Activated CD8-positive, alpha-beta T cell treated with anti-CD3 and anti-CD28 coated beads, Interleukin-2, amount 10 ng/mL, durations not matched to agents 7 days and 5 days (primary cell): ENCODE measurements at regions not wholly inside any gene's neighbourhood (a gene's known extent, or its start where the extent isn't known, plus 50 kb on each side); places are given as distances from the start of the nearest gene placed in this dataset.

ENCODE experiments used
- ATAC-seq: fragments of 150-1000 bp; cut with Tn5 transposase; one replicate; pipeline ENCODE4 v1.10.0; 2021; ENCODE audit warnings: moderate library complexity
- CTCF ChIA-PET: fragments of 350-600 bp; sonication (Branson Sonifier 250); formaldehyde crosslinking; loops from one replicate; lab custom pipeline; 2021; ENCODE audit warnings: antibody characterized with exemption; lab: Charles Lee
- POLR2A ChIA-PET: fragments of 350-600 bp; sonication (Branson Sonifier 250); formaldehyde crosslinking; loops from one replicate; lab custom pipeline; 2021; ENCODE audit warnings: antibody characterized with exemption; lab: Charles Lee
- DNase-seq: peaks from one replicate; pipeline ENCODE4 v3.0.0-alpha.2; 2020
- H3K27ac Mint-ChIP-seq: one replicate; pipeline ENCODE4 v1.8.0; 2021; ENCODE audit warnings: mild to moderate bottlenecking, mixed read lengths
- H3K27me3 Mint-ChIP-seq: one replicate; pipeline ENCODE4 v1.8.0; 2021; ENCODE audit warnings: low read depth, mixed read lengths
- H3K36me3 Mint-ChIP-seq: one replicate; pipeline ENCODE4 v1.8.0; 2021; ENCODE audit warnings: low read depth, mixed read lengths
- H3K4me1 Mint-ChIP-seq: one replicate; pipeline ENCODE4 v1.8.0; 2021; ENCODE audit warnings: low read depth, mixed read lengths
- H3K4me3 Mint-ChIP-seq: one replicate; pipeline ENCODE4 v1.8.0; 2021; ENCODE audit warnings: mild to moderate bottlenecking, mixed read lengths
- H3K9me3 Mint-ChIP-seq: one replicate; pipeline ENCODE4 v1.8.0; 2022; ENCODE audit warnings: mixed read lengths; ENCODE audit not compliant: insufficient read depth

- DNase-seq (no peak), ATAC-seq (no peak)
- CTCF ChIA-PET = no interaction called here
- H3K27ac Mint-ChIP-seq = no peak overlapping the region
- H3K36me3 Mint-ChIP-seq = no peaks in the 10 kb centered on the region
- H3K27me3 Mint-ChIP-seq = peaks cover 4% of the 10 kb centered on the region
- H3K4me1 Mint-ChIP-seq = no peaks in the 10 kb centered on the region
- POLR2A ChIA-PET = no interaction called here
- no peaks in the 10 kb centered on the region for H3K9me3 Mint-ChIP-seq
- H3K4me3 Mint-ChIP-seq = no peak overlapping the region
Observed at GRCh38 chr3:69511361-69511760, 125.5 kb upstream of the FRMD4B start.

DNA sequence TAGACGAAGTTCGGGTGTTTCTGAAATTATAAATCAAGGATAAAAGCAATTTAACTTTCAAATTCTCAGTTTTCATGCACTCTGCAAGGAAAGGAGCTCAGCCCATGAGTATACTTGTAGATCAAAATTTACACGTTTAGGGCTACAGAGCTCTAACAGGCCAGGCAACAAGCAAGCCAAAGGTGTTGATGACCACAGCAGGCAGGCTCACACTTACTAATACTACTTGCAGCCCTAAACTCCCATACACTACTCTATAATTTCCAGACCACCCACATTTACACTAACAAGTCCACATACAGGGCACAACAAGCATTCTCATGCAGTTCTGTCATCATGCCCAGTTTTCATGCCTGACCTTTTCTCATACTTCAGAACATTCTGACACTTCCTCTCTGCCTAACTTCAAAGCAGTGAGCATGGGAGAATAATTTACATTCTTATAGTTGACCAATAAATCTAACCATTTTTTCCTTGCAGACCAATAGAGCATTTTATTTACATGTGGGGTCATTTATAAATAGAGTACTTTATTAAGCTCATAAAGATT lies 124.7 kb upstream of the FRMD4B start:
- H3K9me3 Mint-ChIP-seq = no peaks in the 10 kb centered on the region
- no peaks in the 10 kb centered on the region for H3K36me3 Mint-ChIP-seq
- no peak overlapping the region for H3K27ac Mint-ChIP-seq
- ChIA-PET CTCF (no interaction called here), POLR2A (no interaction called here)
- H3K4me1 Mint-ChIP-seq = no peaks in the 10 kb centered on the region
- ATAC-seq (no peak), DNase-seq (no peak)
- no peak overlapping the region for H3K4me3 Mint-ChIP-seq
- H3K27me3 Mint-ChIP-seq = peaks cover 4% of the 10 kb centered on the region

- H3K36me3 Mint-ChIP-seq = no peaks in the 10 kb centered on the region
- no peaks in the 10 kb centered on the region for H3K9me3 Mint-ChIP-seq
- H3K27ac Mint-ChIP-seq = no peak overlapping the region
- no peak for DNase-seq
- H3K4me1 Mint-ChIP-seq = no peaks in the 10 kb centered on the region
- H3K27me3 Mint-ChIP-seq = peaks cover 4% of the 10 kb centered on the region
- no peak for ATAC-seq
- H3K4me3 Mint-ChIP-seq = no peak overlapping the region
- CTCF ChIA-PET = no interaction called here
- POLR2A ChIA-PET = no interaction called here
Observed at GRCh38 chr3:69509288-69509687, 123.4 kb upstream of the FRMD4B start.

DNA sequence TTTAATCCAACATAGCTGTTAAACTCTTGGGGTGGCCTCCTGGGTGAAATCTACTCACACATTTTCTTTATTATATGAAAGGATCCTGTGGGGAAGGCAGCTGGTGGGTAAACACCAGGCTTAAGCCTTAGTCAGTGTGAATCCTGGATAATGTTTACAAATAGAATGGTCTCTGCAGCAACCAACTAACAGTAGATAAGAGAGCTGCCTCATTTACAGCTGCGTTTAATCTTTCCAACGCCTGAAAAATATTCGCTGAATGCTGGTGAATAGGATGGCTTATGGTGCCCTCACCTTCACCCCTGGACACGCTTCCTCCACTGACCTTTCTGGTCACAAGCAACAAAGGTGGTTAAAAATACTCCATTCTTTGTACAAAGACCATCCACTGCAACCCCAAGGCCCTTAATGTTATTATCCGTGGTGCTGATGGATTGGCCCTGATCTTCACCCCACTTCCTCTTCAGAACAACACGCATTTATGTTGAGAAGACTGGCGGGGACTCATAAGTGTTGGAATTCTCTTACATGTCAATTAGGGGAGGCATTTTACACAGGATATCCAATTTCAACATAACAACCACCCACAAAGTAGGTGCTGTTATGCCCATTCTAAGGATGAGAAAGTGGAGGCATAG lies 120.0 kb upstream of the FRMD4B start:
- H3K27ac Mint-ChIP-seq = no peak overlapping the region
- ChIA-PET POLR2A (no interaction called here), CTCF (no interaction called here)
- DNase-seq (no peak), ATAC-seq (no peak)
- no peaks in the 10 kb centered on the region for H3K4me1 Mint-ChIP-seq
- H3K27me3 Mint-ChIP-seq = peaks cover 2% of the 10 kb centered on the region
- no peaks in the 10 kb centered on the region for H3K9me3 Mint-ChIP-seq
- no peak overlapping the region for H3K4me3 Mint-ChIP-seq
- H3K36me3 Mint-ChIP-seq = no peaks in the 10 kb centered on the region

- peaks cover 2% of the 10 kb centered on the region for H3K27me3 Mint-ChIP-seq
Observed at GRCh38 chr3:69504232-69504631, 118.3 kb upstream of the FRMD4B start.

DNA sequence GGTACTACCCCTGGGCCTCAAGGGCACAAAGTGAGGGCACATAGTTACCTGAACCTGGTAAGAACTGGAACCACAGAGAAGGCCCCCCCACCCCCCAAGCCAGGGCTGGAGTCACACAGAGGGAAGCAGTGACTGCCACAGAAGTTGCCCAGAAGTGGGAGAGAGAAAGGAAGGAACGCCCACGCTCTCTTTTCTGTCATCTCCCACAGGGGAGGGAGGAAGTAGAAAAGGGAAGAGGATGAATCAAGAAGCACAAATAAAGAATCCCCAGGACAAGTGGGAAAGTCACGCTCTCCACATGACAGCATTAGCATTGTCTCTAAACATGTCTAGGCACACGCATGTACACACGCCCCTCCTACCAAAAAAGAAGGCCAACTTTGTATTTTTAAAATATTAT lies 114.7 kb upstream of the FRMD4B start:
- POLR2A ChIA-PET = no interaction called here
- Mint-ChIP-seq H3K4me3 (no peak overlapping the region), H3K27me3 (no peaks in the 10 kb centered on the region), H3K9me3 (no peaks in the 10 kb centered on the region), H3K27ac (no peak overlapping the region), H3K36me3 (no peaks in the 10 kb centered on the region), H3K4me1 (no peaks in the 10 kb centered on the region)
- ATAC-seq (no peak), DNase-seq (no peak)
- CTCF ChIA-PET = no interaction called here

More at GRCh38 chr3:69504232-69504631, 118.3 kb upstream of the FRMD4B start:
- H3K4me3 Mint-ChIP-seq = no peak overlapping the region
- H3K36me3 Mint-ChIP-seq = no peaks in the 10 kb centered on the region
- no peaks in the 10 kb centered on the region for H3K9me3 Mint-ChIP-seq
- DNase-seq = no peak
- H3K4me1 Mint-ChIP-seq = no peaks in the 10 kb centered on the region
- no peak for ATAC-seq
- POLR2A ChIA-PET = no interaction called here
- H3K27ac Mint-ChIP-seq = no peak overlapping the region
- CTCF ChIA-PET = no interaction called here

DNA sequence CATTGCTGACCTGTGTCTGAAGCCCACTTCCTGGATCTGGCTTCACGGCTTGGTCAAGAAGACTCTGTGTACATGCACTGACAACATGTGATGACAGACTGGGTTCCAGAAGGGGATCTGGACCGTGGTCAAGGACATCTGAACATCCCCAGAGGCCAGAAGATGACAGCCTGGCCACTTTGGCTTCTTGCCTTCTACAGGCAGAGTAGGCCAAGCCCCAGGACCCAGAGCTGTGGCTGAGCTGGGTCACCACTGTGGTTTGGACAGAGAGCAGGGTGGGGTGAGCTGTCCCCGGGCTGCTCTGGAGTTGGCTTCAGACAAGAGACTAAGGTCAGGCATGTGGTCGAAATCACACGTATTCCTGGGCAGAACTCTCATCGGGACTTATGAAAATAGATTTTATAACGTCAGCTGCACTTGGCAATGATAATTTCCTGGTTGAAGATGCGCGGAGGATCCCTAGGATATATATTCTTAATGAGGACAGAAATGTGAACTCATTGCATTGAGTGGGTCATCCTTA lies 114.1 kb upstream of the FRMD4B start:
- ChIA-PET CTCF (no interaction called here), POLR2A (no interaction called here)
- Mint-ChIP-seq H3K27ac (no peak overlapping the region), H3K9me3 (no peaks in the 10 kb centered on the region), H3K36me3 (no peaks in the 10 kb centered on the region), H3K4me3 (no peak overlapping the region), H3K27me3 (no peaks in the 10 kb centered on the region), H3K4me1 (no peaks in the 10 kb centered on the region)
- ATAC-seq (no peak), DNase-seq (no peak)

DNA sequence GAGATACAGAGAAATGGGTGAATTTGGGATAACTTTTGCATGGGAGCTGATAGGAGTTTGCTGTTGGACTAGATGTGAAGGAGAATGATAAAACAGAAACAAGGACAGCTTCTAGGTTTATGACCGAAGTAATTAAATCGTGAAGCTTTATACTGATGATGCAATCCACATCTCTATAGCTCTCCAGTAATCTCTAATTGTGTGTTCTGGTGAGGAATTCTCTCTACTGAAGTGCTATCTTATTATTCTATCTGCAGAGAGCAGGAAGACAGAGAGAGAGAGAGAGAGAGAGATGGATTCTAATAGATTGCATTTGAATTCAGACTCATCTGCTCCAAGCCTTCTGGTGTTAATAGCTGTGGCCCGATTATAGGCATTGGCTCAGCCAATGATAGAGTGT lies 113.5 kb upstream of the FRMD4B start:
- no peak overlapping the region for H3K4me3 Mint-ChIP-seq
- no peaks in the 10 kb centered on the region for H3K9me3 Mint-ChIP-seq
- DNase-seq (no peak), ATAC-seq (no peak)
- H3K27ac Mint-ChIP-seq = no peak overlapping the region
- H3K4me1 Mint-ChIP-seq = no peaks in the 10 kb centered on the region
- no peaks in the 10 kb centered on the region for H3K36me3 Mint-ChIP-seq
- H3K27me3 Mint-ChIP-seq = no peaks in the 10 kb centered on the region
- POLR2A ChIA-PET = no interaction called here
- CTCF ChIA-PET = no interaction called here

- POLR2A ChIA-PET = no interaction called here
Observed at GRCh38 chr3:69496856-69497255, 111.0 kb upstream of the FRMD4B start.

GRCh38 chr3:69494185-69494584 lies 108.3 kb upstream of the FRMD4B start:
- ChIA-PET CTCF (no interaction called here), POLR2A (no interaction called here)
- H3K36me3 Mint-ChIP-seq = no peaks in the 10 kb centered on the region
- peaks cover 3% of the 10 kb centered on the region for H3K27me3 Mint-ChIP-seq
- H3K4me3 Mint-ChIP-seq = no peak overlapping the region
- no peak for DNase-seq
- ATAC-seq = no peak
- no peak overlapping the region for H3K27ac Mint-ChIP-seq
- H3K4me1 Mint-ChIP-seq = no peaks in the 10 kb centered on the region
- no peaks in the 10 kb centered on the region for H3K9me3 Mint-ChIP-seq

More at GRCh38 chr3:69496856-69497255, 111.0 kb upstream of the FRMD4B start:
- H3K4me3 Mint-ChIP-seq = no peak overlapping the region
- ATAC-seq (no peak), DNase-seq (no peak)
- H3K27me3 Mint-ChIP-seq = no peaks in the 10 kb centered on the region
- CTCF ChIA-PET = no interaction called here
- H3K4me1 Mint-ChIP-seq = no peaks in the 10 kb centered on the region
- no peaks in the 10 kb centered on the region for H3K36me3 Mint-ChIP-seq
- H3K9me3 Mint-ChIP-seq = no peaks in the 10 kb centered on the region
- H3K27ac Mint-ChIP-seq = no peak overlapping the region

- Mint-ChIP-seq H3K4me1 (no peaks in the 10 kb centered on the region), H3K27me3 (peaks cover 3% of the 10 kb centered on the region), H3K36me3 (no peaks in the 10 kb centered on the region), H3K9me3 (no peaks in the 10 kb centered on the region), H3K27ac (no peak overlapping the region), H3K4me3 (no peak overlapping the region)
- DNase-seq (no peak), ATAC-seq (no peak)
- ChIA-PET POLR2A (no interaction called here), CTCF (no interaction called here)
Observed at GRCh38 chr3:69493157-69493556, 107.3 kb upstream of the FRMD4B start.

DNA sequence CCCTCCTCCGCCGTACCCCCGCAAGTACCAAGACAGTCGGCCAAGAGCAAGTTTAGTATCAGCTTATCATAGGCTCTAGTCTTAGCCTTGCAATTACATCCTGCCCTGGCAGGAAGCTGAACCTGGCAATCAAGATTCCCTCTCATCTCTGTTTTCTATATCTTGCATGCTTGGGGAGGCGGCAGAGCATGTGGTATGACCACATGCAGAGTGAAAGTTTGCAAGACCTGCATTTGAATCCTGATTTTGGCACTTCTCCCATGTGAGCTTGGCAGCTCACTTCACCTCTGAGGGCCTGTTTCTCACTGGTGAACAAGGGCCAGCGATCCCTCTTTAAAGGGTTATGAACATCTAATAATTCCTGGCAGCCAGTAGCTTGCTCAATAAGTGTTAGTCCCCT lies 106.1 kb upstream of the FRMD4B start:
- Mint-ChIP-seq H3K9me3 (no peaks in the 10 kb centered on the region), H3K4me3 (no peak overlapping the region), H3K36me3 (no peaks in the 10 kb centered on the region), H3K4me1 (no peaks in the 10 kb centered on the region), H3K27ac (no peak overlapping the region), H3K27me3 (peaks cover 3% of the 10 kb centered on the region)
- DNase-seq (no peak), ATAC-seq (no peak)
- CTCF ChIA-PET = no interaction called here
- POLR2A ChIA-PET = no interaction called here

- ChIA-PET POLR2A (no interaction called here), CTCF (no interaction called here)
- Mint-ChIP-seq H3K27me3 (peaks cover 3% of the 10 kb centered on the region), H3K4me1 (no peaks in the 10 kb centered on the region), H3K9me3 (no peaks in the 10 kb centered on the region), H3K36me3 (no peaks in the 10 kb centered on the region), H3K4me3 (no peak overlapping the region), H3K27ac (no peak overlapping the region)
- no peak for DNase-seq
- no peak for ATAC-seq
Observed at GRCh38 chr3:69490971-69491370, 105.1 kb upstream of the FRMD4B start.
